OCI-LY1 (cell line): ENCODE measurements at regions not wholly inside any gene's neighbourhood (a gene's known extent, or its start where the extent isn't known, plus 50 kb on each side); places are given as distances from the start of the nearest gene placed in this dataset.

ENCODE experiments used
- H2AFZ ChIP-seq: fragments of 200-600 bp; sonication (generic), shearing (Covaris generic); 2 replicates; pipeline ENCODE4 v1.6.0; 2014; ENCODE audit warnings: antibody characterized with exemption, mild to moderate bottlenecking, low read length
- H3F3A ChIP-seq: fragments of 200-600 bp; sonication (generic), shearing (Covaris generic); 2 replicates; pipeline ENCODE4 v1.6.0; 2014; ENCODE audit warnings: mild to moderate bottlenecking, antibody characterized with exemption, low read length, moderate library complexity; ENCODE audit not compliant: insufficient read depth
- H3K27ac ChIP-seq: fragments of 200-600 bp; sonication (generic); 2 replicates; pipeline ENCODE4 v1.5.1; 2014; ENCODE audit warnings: low read length, mixed run types, mild to moderate bottlenecking, low read depth; ENCODE audit not compliant: poor library complexity, severe bottlenecking
- H3K27me3 ChIP-seq: fragments of 200-600 bp; sonication (generic); 2 replicates; pipeline ENCODE4 v1.6.0; 2014; ENCODE audit warnings: antibody characterized with exemption, mild to moderate bottlenecking, low read length, moderate library complexity; ENCODE audit not compliant: insufficient read depth
- H3K36me3 ChIP-seq: fragments of 200-600 bp; sonication (generic); 2 replicates; pipeline ENCODE4 v1.6.1; 2014; ENCODE audit warnings: mild to moderate bottlenecking, antibody characterized with exemption, low read length, moderate library complexity, mixed read lengths; ENCODE audit not compliant: insufficient read depth
- H3K4me1 ChIP-seq: fragments of 200-600 bp; sonication (generic); 2 replicates; pipeline ENCODE4 v1.5.1; 2014; ENCODE audit warnings: mild to moderate bottlenecking, low read length, moderate library complexity; ENCODE audit not compliant: insufficient read depth, severe bottlenecking
- H3K4me2 ChIP-seq: fragments of 200-600 bp; sonication (generic), shearing (Covaris generic); 2 replicates; pipeline ENCODE4 v1.6.1; 2014; ENCODE audit warnings: low read length
- H3K4me3 ChIP-seq: fragments of 200-600 bp; sonication (generic); 2 replicates; pipeline ENCODE4 v1.5.1; 2014; ENCODE audit warnings: low read length, low read depth, mild to moderate bottlenecking, mixed read lengths; ENCODE audit not compliant: poor library complexity, severe bottlenecking
- H3K79me2 ChIP-seq: fragments of 200-600 bp; shearing (Covaris generic); 2 replicates; pipeline ENCODE4 v1.6.1; 2016; ENCODE audit warnings: mixed run types, low read length, mixed read lengths; ENCODE audit not compliant: insufficient read depth
- H3K9ac ChIP-seq: fragments of 200-600 bp; sonication (generic), shearing (Covaris generic); 2 replicates; pipeline ENCODE4 v1.6.1; 2014; ENCODE audit warnings: mild to moderate bottlenecking, low read length, mixed read lengths
- H3K9me2 ChIP-seq: fragments of 200-600 bp; sonication (generic), shearing (Covaris generic); 2 replicates; pipeline ENCODE4 v1.6.1; 2014; ENCODE audit warnings: low read depth, mild to moderate bottlenecking, low read length, mixed read lengths
- H3K9me3 ChIP-seq: fragments of 200-600 bp; shearing (Covaris generic); 2 replicates; pipeline ENCODE4 v1.6.1; 2014; ENCODE audit warnings: low read length, mixed read lengths
- H4K20me1 ChIP-seq: fragments of 200-600 bp; sonication (generic), shearing (Covaris generic); 2 replicates; pipeline ENCODE4 v1.6.0; 2016; ENCODE audit warnings: mild to moderate bottlenecking, low read length; ENCODE audit not compliant: insufficient read depth
- CTCF ChIP-seq: fragments of 200-600 bp; sonication (generic), shearing (Covaris generic); IDR thresholded peaks from 2 replicates; pipeline ENCODE4 v1.5.1; 2017; ENCODE audit warnings: mild to moderate bottlenecking, antibody characterized with exemption, low read length, moderate library complexity, mixed read lengths
- EZH2 ChIP-seq: fragments of 200-600 bp; sonication (generic), shearing (Covaris generic); IDR thresholded peaks from 2 replicates; pipeline ENCODE4 v1.8.0; 2017; ENCODE audit warnings: borderline replicate concordance, mixed run types, mild to moderate bottlenecking, antibody characterized with exemption, low read length, moderate library complexity, mixed read lengths

- H2AFZ ChIP-seq: no peak overlapping the region
- no peak overlapping the region for H3K9ac ChIP-seq
- no peaks in the 10 kb centered on the region for H3K36me3 ChIP-seq
- no peak overlapping the region for H3K4me2 ChIP-seq
- H3K27ac ChIP-seq: no peak overlapping the region
- H3K79me2 ChIP-seq: no peaks in the 10 kb centered on the region
- no peaks in the 10 kb centered on the region for H4K20me1 ChIP-seq
- H3K9me2 ChIP-seq: no peaks in the 10 kb centered on the region
- TF ChIP-seq CTCF: no peak
- TF ChIP-seq EZH2: no peak
- H3K27me3 ChIP-seq: no peaks in the 10 kb centered on the region
- no peaks in the 10 kb centered on the region for H3K4me1 ChIP-seq
- no peaks in the 10 kb centered on the region for H3K9me3 ChIP-seq
- H3K4me3 ChIP-seq: no peak overlapping the region
- H3F3A ChIP-seq: no peaks in the 10 kb centered on the region
Measured at GRCh38 chr3:34263101-34263621, 464.7 kb downstream of the PDCD6IP start.

GRCh38 chr3:34264337-34265041, 466.1 kb downstream of the PDCD6IP start:
- no peak overlapping the region for H3K4me2 ChIP-seq
- no peaks in the 10 kb centered on the region for H3F3A ChIP-seq
- no peaks in the 10 kb centered on the region for H3K9me3 ChIP-seq

GRCh38 chr3:34267088-34267487, 468.7 kb downstream of the PDCD6IP start:
- Histone ChIP-seq H3K27me3 (no peaks in the 10 kb centered on the region), H3K9ac (no peak overlapping the region), H3K27ac (no peak overlapping the region), H3K4me3 (no peak overlapping the region), H3K9me2 (no peaks in the 10 kb centered on the region), H3K79me2 (no peaks in the 10 kb centered on the region), H3K4me2 (no peak overlapping the region), H4K20me1 (no peaks in the 10 kb centered on the region), H2AFZ (no peak overlapping the region), H3K9me3 (no peaks in the 10 kb centered on the region), H3K4me1 (no peaks in the 10 kb centered on the region), H3K36me3 (no peaks in the 10 kb centered on the region), H3F3A (no peaks in the 10 kb centered on the region)
- no peak for TF ChIP-seq EZH2
- no peak for TF ChIP-seq CTCF

More at GRCh38 chr3:34264337-34265041, 466.1 kb downstream of the PDCD6IP start:
- H3K4me3 ChIP-seq: no peak overlapping the region
- H3K9ac ChIP-seq: no peak overlapping the region
- TF ChIP-seq CTCF: no peak
- no peak for TF ChIP-seq EZH2
- no peaks in the 10 kb centered on the region for H4K20me1 ChIP-seq
- H2AFZ ChIP-seq: no peak overlapping the region
- H3K27ac ChIP-seq: no peak overlapping the region
- no peaks in the 10 kb centered on the region for H3K79me2 ChIP-seq
- no peaks in the 10 kb centered on the region for H3K36me3 ChIP-seq
- H3K27me3 ChIP-seq: no peaks in the 10 kb centered on the region
- no peaks in the 10 kb centered on the region for H3K4me1 ChIP-seq
- no peaks in the 10 kb centered on the region for H3K9me2 ChIP-seq
